SK-N-SH (cell line): ENCODE measurements at regions not wholly inside any gene's neighbourhood (a gene's known extent, or its start where the extent isn't known, plus 50 kb on each side); places are given as distances from the start of the nearest gene placed in this dataset.

Source experiments
- EZH2phosphoT487 ChIP-seq: fragments of 200-600 bp; sonication (generic); IDR thresholded peaks from 2 replicates; pipeline ENCODE4 v1.6.1; 2017; ENCODE audit warnings: low read depth, mixed run types, mild to moderate bottlenecking, antibody characterized with exemption, moderate library complexity, borderline replicate concordance
- MEF2A ChIP-seq: IDR thresholded peaks from 2 replicates; pipeline ENCODE4 v1.4.0; 2012; ENCODE audit warnings: low read depth, borderline replicate concordance
- POLR2AphosphoS5 ChIP-seq: IDR thresholded peaks from 2 replicates; pipeline ENCODE4 v1.6.1; 2012; ENCODE audit warnings: low read depth, low read length
- RAD21 ChIP-seq: IDR thresholded peaks from 2 replicates; pipeline ENCODE4 v1.6.1; 2012; ENCODE audit warnings: mild to moderate bottlenecking, low read length
- SIN3A ChIP-seq: IDR thresholded peaks from 2 replicates; pipeline ENCODE4 v1.6.1; 2012; ENCODE audit warnings: low read depth, mild to moderate bottlenecking, low read length, moderate library complexity, borderline replicate concordance
- TAF1 ChIP-seq: IDR thresholded peaks from 2 replicates; pipeline ENCODE4 v1.6.1; 2012; ENCODE audit warnings: low read depth, mild to moderate bottlenecking, low read length, moderate library complexity, borderline replicate concordance
- USF2 ChIP-seq: fragments of 150-350 bp; IDR thresholded peaks from 2 replicates; pipeline ENCODE4 v1.6.1; 2017; ENCODE audit warnings: antibody characterized with exemption, low read length, low read depth, borderline replicate concordance
- TF ChIP-seq, protein P1 (sequence below): fragments of 200-600 bp; sonication (generic); IDR thresholded peaks from 2 replicates; pipeline ENCODE4 v1.6.1; 2017; ENCODE audit warnings: antibody characterized with exemption, mild to moderate bottlenecking, moderate library complexity
- TF ChIP-seq, protein P2 (sequence below): IDR thresholded peaks from 2 replicates; pipeline ENCODE4 v1.4.0; 2012; ENCODE audit warnings: low read depth, borderline replicate concordance

- TF ChIP-seq TAF1: no peak
- TF ChIP-seq RAD21: no peak
- TF ChIP-seq, protein P1, sequence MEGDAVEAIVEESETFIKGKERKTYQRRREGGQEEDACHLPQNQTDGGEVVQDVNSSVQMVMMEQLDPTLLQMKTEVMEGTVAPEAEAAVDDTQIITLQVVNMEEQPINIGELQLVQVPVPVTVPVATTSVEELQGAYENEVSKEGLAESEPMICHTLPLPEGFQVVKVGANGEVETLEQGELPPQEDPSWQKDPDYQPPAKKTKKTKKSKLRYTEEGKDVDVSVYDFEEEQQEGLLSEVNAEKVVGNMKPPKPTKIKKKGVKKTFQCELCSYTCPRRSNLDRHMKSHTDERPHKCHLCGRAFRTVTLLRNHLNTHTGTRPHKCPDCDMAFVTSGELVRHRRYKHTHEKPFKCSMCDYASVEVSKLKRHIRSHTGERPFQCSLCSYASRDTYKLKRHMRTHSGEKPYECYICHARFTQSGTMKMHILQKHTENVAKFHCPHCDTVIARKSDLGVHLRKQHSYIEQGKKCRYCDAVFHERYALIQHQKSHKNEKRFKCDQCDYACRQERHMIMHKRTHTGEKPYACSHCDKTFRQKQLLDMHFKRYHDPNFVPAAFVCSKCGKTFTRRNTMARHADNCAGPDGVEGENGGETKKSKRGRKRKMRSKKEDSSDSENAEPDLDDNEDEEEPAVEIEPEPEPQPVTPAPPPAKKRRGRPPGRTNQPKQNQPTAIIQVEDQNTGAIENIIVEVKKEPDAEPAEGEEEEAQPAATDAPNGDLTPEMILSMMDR: no peak
- TF ChIP-seq, protein P2, sequence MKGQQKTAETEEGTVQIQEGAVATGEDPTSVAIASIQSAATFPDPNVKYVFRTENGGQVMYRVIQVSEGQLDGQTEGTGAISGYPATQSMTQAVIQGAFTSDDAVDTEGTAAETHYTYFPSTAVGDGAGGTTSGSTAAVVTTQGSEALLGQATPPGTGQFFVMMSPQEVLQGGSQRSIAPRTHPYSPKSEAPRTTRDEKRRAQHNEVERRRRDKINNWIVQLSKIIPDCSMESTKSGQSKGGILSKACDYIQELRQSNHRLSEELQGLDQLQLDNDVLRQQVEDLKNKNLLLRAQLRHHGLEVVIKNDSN: no peak
- no peak for TF ChIP-seq SIN3A
- no peak for TF ChIP-seq EZH2phosphoT487
- TF ChIP-seq USF2: no peak
- no peak for TF ChIP-seq POLR2AphosphoS5
- no peak for TF ChIP-seq MEF2A
Measured at GRCh38 chr12:114032801-114033200, 66.7 kb upstream of the RBM19 start.
